ENCODE measurements at regions not wholly inside any gene's neighbourhood (a gene's known extent, or its start where the extent isn't known, plus 50 kb on each side); places are given as distances from the start of the nearest gene placed in this dataset.

DNA sequence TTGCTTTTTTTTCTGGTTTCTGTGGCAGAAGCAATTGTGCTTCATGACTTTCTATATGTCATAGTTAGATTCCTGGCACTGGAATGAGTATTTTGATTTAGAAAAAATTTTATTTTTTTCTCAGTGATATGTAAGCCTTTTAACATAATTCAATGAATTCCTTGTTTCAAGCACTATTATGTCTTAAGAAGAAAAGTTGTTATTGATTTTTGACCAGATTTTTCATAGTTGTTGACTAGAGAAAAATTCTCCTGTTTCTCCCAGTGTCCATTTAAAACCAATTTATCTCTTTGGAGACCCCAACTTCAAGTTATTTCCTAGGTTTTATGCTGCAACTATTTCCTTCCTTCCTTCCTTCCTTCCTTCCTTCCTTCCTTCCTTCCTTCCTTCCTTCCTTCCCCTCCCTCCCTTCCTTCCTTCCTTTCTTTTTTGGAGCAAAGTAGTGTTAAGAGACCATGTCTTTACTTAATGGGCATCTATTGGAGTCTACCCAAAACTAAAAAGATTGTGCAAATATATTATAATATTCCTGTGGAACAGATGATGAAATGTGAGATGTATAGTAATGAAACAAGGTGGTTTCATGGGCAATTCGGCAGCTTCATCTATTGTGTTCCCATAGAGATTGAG, 346.9 kb downstream of the RNF144B start:
- Histone ChIP-seq H3K36me3 (replicated peaks in 1 of 2; ENCODE audit: control insufficient read depth in 1 of 2, insufficient read depth in 2 of 2, low read length in 1 of 2) (no peaks in the 10 kb centered on the region), H2AFZ (ENCODE audit: low read depth) (no peak overlapping the region), H3K4me3 (ENCODE audit: low read depth in 2 of 2, low read length in 1 of 2) (no peak overlapping the region), H3K9me2 (no peaks in the 10 kb centered on the region), H3K27me3 (ENCODE audit: insufficient read depth) (no peaks in the 10 kb centered on the region), H3F3A (replicated peaks; ENCODE audit: insufficient read depth) (no peaks in the 10 kb centered on the region), H4K20me1 (ENCODE audit: insufficient read depth) (no peaks in the 10 kb centered on the region), H3K4me2 (no peak overlapping the region), H3K9ac (no peak overlapping the region), H3K27ac (ENCODE audit: low read depth in 2 of 2, low read length in 1 of 2) (no peak overlapping the region), H3K79me2 (ENCODE audit: insufficient read depth) (no peaks in the 10 kb centered on the region), H3K9me3 (no peaks in the 10 kb centered on the region), H3K4me1 (ENCODE audit: control insufficient read depth in 1 of 2, insufficient read depth in 2 of 2, low read depth in 1 of 2, low read length in 1 of 2) (peaks cover 0 to 4% of the 10 kb centered on the region in 2 experiments; a peak in 1 of 4 replicates)
- ChIA-PET POLR2A (no interaction called here), CTCF (no interaction called here)
- no peak for TF ChIP-seq GABPA (IDR thresholded peaks at IDR 0.05; ENCODE audit: low read depth)
- TF ChIP-seq, protein P1, sequence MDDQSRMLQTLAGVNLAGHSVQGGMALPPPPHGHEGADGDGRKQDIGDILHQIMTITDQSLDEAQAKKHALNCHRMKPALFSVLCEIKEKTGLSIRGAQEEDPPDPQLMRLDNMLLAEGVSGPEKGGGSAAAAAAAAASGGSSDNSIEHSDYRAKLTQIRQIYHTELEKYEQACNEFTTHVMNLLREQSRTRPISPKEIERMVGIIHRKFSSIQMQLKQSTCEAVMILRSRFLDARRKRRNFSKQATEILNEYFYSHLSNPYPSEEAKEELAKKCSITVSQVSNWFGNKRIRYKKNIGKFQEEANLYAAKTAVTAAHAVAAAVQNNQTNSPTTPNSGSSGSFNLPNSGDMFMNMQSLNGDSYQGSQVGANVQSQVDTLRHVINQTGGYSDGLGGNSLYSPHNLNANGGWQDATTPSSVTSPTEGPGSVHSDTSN (IDR thresholded peaks at IDR 0.05) = no peak
- no peak for TF ChIP-seq TCF12 (IDR thresholded peaks at IDR 0.05)
- DNase-seq = no peak
- WGBS (ENCODE audit: low lambda C conversion rate) = 30% methylated on average over 1 of the region's 1 CpG

GRCh38 chr6:18741741-18742140, 354.6 kb downstream of the RNF144B start:
- Histone ChIP-seq H3K79me2 (ENCODE audit: insufficient read depth) (no peaks in the 10 kb centered on the region), H3K36me3 (replicated peaks in 1 of 2; ENCODE audit: control insufficient read depth in 1 of 2, insufficient read depth in 2 of 2, low read length in 1 of 2) (no peaks in the 10 kb centered on the region), H3K9ac (no peak overlapping the region), H3K4me1 (ENCODE audit: control insufficient read depth in 1 of 2, insufficient read depth in 2 of 2, low read depth in 1 of 2, low read length in 1 of 2) (no peaks in the 10 kb centered on the region), H3K4me3 (ENCODE audit: low read depth in 2 of 2, low read length in 1 of 2) (no peak overlapping the region), H3K9me2 (no peaks in the 10 kb centered on the region), H3K27ac (ENCODE audit: low read depth in 2 of 2, low read length in 1 of 2) (no peak overlapping the region), H3K9me3 (no peaks in the 10 kb centered on the region), H2AFZ (ENCODE audit: low read depth) (no peak overlapping the region), H4K20me1 (ENCODE audit: insufficient read depth) (no peaks in the 10 kb centered on the region), H3K27me3 (ENCODE audit: insufficient read depth) (no peaks in the 10 kb centered on the region), H3F3A (replicated peaks; ENCODE audit: insufficient read depth) (no peaks in the 10 kb centered on the region), H3K4me2 (no peak overlapping the region)
- DNase-seq = no peak
- ChIA-PET POLR2A (no interaction called here), CTCF (interaction anchor here (1.2 kb wide), 1 partner anchor 11 kb away, joined by 3 read pairs; no protein-coding TSS in a partner anchor)
- no peak for TF ChIP-seq SIN3A (IDR thresholded peaks at IDR 0.05; ENCODE audit: borderline replicate concordance, low read depth, low read length)
- TF ChIP-seq TAF1 (IDR thresholded peaks at IDR 0.05; ENCODE audit: borderline replicate concordance, low read depth, low read length) = no peak
- no peak for TF ChIP-seq FOSL2 (IDR thresholded peaks at IDR 0.05; ENCODE audit: borderline replicate concordance, low read depth)
- no peak for TF ChIP-seq YY1 (IDR thresholded peaks at IDR 0.05; ENCODE audit: low read depth)
- no peak for TF ChIP-seq RXRA (IDR thresholded peaks at IDR 0.05; ENCODE audit: borderline replicate concordance, low read depth)
- TF ChIP-seq FOXJ3 (CRISPR knock-in tag; IDR thresholded peaks at IDR 0.05) = no peak
- TF ChIP-seq MAX (IDR thresholded peaks at IDR 0.05; ENCODE audit: low read depth) = no peak
- no peak for TF ChIP-seq GATA2 (CRISPR knock-in tag; IDR thresholded peaks at IDR 0.05)
- no peak for TF ChIP-seq POLR2AphosphoS5 (IDR thresholded peaks at IDR 0.05; ENCODE audit: low read depth, low read length)
- TF ChIP-seq NRF1 (IDR thresholded peaks at IDR 0.05; ENCODE audit: low read depth, low read length) = no peak
- WGBS (ENCODE audit: low lambda C conversion rate) = 56% methylated on average over 4 of the region's 4 CpGs
